GM19025 (cell line): ENCODE measurements at regions not wholly inside any gene's neighbourhood (a gene's known extent, or its start where the extent isn't known, plus 50 kb on each side); places are given as distances from the start of the nearest gene placed in this dataset.

ENCODE experiments used
- ATAC-seq: cut with Tn5 transposase; IDR thresholded peaks from one replicate; pipeline ENCODE4 v1.9.1; 2021; ENCODE audit warnings: mild to moderate bottlenecking, low read depth, moderate library complexity; ENCODE audit not compliant: unreplicated experiment

DNA sequence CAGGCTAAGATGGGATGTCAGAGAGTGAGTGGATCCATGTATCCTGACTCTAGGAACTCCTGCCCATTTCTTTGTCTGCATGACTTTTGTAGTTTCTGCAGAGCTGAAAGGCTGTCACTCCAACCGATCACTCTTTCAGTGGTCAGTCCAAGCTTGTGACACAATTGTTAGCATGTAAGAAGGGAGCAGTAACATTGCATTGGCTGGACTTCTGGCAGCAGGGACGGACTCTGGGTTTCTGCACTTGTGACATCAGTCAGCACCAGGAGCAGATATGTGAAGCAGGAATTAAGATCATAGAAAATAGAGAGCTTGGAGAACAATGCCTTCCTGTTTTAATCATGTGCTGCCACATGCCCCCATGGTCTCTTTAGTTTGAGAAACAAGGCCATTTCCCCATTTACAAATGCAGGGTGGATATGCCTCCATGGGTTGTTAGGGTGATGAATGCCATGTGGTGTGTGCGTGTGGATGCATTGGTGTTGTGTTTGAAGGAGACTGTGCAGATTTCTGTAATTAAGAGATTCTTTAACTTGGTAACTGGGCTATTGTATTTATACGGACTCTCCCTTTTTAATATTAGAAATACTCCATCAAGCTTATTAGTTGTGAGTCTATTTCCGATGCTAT is 214.3 kb upstream of the EPHA4 start:
- no peak for ATAC-seq

DNA sequence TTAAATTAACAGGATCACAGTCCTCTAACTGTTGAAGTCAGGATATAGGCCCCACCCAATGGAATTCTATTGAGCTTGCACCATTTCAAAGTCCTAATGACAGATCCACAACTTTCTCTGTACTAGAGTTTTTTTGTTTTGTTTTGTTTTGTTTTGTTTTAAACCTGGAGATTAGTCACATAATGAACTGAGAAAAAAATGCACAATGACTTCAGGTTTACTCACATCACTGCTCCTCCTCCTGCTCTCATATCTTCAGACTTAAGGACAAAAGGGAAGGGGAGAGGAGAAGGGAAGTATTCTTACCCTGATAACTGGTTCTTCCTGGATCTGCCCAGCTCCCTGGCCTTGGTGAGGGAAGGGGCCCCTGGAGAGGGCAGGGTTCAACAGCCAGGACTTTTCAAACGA is 208.2 kb upstream of the EPHA4 start:
- no peak for ATAC-seq

DNA sequence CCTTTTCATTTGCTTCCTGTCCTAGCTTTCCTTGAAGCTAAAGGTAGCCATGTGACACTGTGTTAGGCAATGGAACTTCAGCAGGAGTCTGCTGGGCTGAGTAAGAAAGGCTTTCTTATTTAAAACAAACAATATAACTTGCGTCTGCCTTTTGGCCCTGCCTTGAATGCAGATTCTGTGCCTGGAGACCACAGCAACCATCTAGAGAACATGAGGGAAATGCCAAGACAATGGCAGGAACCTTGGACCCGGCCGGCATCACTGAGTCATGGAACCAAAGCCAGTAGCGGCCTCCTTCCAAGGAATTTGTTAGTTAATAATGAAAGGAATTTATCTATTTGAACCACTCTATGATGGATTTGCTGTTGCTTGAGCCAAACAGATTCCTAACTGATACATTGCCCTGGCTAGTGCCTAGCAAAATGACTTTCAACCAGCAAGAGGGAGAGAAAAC is 207.5 kb upstream of the EPHA4 start:
- no peak for ATAC-seq

DNA sequence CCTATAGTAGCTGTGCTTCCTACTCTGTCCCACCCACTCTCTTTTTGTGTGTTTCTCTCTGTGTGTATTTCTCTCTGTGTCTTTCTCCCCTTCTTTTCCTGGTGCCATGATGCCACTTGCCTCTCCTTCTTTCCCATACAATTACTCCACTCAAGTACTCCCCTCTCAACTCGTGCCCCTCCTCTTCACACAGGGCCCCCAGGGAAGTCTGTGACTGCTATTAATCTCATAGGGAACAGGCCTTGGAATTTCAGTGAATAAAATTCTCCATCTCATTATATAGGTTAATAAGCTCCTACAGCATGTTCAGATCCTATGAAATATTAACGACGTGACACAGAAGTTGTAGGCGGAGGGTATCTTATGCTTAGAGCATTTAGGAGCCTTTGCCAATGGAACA is 205.9 kb upstream of the EPHA4 start:
- no peak for ATAC-seq

DNA sequence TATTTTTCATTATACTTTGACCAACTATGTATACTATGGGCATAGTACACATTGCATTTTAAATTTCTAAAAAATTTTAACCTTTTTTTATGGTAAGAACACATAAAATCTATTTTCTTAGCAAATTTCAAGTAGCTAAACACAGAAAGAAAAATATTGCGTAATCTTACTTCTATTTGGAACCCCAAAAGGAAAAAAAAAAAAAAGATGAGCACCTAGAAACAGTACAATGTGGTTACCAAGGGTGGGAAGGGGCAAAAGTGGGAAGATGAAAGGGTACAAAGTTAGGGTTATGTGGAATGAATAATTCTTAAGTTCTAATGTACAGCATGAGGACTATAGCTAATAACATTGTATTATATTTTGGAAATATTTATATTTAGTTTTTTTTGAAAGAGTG is 205.0 kb upstream of the EPHA4 start:
- no peak for ATAC-seq

DNA sequence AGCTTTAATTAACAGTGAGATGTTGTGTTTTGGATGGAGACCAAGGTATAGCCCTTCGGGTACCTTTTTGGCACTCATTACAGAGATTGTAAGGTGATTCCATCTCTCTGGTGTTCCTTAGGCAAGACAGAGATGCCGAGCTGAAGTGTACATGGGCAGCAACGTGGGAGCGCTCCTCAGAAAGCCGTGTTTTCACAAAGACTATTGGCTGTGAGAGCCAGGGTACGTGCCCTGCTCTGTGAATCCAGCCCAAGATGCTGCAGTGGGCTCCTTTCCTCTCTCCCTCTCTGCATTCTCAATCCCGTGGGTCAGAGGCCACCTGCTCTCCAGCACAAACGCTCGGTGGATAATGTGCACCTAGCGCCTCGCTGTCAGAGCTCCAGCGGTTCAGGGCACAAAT is 203.0 kb upstream of the EPHA4 start:
- no peak for ATAC-seq

DNA sequence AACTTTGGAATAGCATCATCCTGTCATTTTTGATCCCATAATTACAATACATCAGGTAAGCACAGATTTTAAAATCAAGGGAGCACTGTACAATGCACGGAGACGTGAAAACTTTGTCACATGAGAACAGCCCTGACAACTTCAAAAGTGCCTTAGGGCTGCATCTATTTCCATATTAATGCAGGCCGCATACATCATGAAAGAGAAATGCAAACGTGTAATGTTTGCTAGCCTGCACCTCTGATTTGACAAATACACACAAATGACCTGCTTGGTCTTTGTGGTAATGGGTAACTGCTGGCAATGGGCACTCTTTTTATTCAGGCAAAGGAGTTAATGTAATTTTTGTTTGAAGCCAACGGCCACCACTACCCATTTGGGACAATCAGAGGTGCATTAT is 202.0 kb upstream of the EPHA4 start:
- ATAC-seq, result no peak

DNA sequence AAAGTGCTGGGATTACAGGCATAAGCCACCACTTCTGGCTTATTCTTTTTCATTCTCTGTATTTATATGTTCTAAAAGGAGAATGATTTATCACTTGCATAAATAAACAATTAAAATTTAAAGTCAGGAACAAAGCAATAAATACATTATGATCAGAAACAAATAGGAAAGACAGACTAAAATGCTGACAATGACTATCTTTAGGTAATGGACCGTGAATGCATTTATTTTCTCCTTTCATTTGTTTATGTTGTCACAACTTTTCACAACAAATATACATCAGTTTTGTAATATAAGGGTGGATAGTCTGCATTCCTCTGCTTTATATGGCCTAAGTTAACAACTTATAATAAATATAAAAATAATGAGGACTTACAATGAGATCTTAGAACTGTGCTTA is 199.2 kb upstream of the EPHA4 start:
- no peak for ATAC-seq

DNA sequence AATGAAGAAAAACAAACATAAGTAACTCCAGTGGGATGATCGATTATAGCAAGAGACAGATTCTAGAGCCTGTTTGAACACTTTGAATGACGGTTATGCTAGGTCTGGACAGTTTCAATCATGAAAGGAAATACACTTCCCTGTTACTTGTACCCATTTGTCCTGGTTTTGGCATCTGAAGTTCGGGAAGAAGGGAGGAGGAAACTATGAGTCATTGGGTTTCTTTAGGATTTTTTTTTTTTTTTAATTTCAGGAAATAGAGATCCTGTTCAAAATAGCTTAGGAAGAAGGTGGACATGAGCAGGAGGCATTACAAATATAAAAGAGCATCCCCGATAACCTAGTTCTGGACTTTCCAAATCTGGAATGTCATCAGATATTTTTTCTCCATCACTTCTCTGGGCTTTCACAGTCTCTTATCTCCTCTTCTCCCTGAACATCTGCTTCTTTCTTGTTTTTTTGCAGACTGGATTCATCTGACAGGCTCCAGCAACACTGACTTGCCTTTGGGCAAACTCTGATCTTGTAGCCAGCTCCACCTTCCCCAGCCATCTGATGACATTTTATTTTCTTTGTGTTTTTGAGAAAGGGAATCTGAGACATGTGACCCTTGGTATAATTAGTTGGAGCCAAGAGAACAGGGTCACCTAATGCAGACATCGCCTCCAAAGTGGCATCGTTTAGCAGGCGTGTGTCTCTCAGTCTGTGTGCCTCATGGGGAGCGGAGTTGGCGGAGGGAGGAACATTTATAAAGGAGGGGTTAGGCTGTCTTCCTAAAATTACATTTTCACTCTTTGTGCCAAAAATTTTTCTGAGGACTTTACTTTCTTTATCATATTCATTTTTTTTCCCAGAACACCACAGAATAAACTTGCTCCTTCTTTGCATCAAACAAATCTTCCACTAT is 195.3 kb upstream of the EPHA4 start:
- ATAC-seq, result no peak

DNA sequence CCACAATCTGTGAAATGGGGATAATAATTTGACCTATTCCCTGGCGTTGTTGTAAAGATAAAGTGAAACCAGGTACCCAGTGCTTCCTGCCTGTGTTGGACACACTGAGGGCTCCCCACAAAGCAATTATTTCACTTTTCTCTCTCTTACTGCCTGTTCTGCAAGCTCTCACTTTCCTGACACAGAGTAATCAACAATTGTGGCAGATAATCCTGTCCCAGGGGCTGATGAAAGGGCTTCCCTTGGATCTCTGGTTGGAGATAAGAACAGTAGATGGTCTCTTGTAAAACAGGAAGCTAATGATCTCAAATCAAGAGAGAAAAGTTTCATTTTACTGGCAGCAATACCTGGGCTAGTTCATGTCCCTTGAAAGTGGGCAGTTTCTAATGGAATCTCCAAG is 190.4 kb upstream of the EPHA4 start:
- ATAC-seq, result no peak

DNA sequence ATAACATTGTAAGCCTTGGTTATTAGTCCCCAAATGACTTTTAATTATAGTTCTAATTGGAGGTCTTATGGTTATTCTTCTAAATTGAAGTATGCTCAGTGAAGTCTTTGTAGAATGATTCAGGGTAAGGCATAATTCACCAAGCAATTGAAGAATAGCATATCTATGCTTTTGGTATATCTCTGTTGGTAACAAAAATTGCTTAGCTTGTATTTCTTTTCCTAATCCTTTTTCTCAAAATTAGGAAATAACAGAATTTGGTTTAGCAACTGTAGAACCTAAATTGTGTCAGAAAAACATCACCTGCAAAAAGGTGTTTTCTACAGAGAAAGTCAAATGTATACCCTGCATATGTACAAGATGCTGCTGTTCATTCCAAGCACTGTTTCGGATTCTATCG is 189.2 kb upstream of the EPHA4 start:
- ATAC-seq, result no peak

DNA sequence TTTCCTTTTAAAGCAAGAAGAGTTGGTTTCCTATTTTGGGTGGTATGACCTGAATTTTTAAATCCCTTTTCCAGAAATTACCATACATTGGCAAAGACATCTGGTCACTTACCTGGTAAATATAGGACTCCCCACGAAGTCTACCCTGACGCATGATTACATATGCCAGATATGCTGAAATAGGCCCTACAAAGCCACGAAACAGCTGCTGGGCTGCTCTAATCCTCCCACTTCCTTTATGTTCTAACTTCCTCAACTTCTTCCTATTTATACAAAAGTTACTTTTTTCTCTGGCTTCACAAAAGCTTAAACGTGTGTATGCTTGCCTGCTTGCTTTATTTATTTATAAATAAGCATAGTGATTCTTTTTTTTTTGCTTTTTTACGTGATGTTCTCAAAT is 186.0 kb upstream of the EPHA4 start:
- no peak for ATAC-seq

DNA sequence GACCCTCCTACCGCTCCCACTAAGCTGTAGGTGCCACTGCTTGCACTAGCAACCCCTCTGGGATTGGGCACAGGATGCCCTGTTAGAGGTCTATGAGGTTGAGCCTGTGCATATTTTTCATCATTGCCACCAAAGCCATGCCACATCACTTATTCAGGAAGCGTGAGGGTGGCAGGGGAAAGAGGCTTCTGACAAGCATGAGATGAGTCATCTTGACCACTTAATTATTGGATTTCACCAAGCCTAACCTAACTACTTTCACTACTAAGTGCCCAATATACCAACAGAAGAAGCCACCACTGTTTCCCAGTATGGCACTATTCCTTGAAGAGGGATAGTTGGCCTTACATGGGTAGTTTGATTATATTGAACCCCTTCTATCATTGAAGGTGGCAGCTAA is 181.3 kb upstream of the EPHA4 start:
- ATAC-seq, result no peak

DNA sequence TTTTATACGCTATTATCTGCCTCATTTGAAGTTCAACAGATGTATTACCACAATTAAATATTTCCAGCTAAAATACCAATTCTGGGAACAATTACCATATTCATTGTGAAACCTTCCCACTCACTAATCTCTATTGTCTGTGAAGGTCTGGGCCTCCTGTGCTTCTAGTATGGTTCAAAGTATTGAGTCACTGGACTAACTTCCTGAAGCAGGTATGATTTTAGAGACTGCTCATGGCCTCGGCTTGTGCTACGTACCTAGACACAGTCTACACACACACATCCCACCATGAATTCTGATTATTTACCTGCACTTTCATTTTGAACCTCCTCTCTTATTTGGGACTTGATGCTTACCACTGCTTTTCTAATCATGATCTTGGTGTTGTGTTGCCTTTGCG is 180.7 kb upstream of the EPHA4 start:
- no peak for ATAC-seq

DNA sequence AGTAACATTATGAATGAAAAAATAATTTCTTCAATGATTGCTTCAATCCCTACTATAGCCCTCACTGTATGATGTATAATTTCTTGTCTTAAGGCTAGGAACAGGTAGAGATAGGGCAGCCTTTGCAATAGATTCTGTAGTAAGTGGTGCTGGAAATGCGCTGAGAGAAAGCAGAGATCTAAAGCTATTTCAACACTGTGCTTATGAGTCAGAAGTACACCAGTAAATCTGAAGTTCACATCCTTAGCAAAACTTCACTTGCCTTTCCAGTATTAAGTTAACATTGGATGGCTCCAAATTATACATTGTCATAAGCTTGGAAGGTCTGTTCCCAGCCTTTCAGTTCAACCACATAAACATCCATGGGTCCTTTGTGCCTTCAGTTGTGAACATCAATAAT is 178.2 kb upstream of the EPHA4 start:
- no peak for ATAC-seq

DNA sequence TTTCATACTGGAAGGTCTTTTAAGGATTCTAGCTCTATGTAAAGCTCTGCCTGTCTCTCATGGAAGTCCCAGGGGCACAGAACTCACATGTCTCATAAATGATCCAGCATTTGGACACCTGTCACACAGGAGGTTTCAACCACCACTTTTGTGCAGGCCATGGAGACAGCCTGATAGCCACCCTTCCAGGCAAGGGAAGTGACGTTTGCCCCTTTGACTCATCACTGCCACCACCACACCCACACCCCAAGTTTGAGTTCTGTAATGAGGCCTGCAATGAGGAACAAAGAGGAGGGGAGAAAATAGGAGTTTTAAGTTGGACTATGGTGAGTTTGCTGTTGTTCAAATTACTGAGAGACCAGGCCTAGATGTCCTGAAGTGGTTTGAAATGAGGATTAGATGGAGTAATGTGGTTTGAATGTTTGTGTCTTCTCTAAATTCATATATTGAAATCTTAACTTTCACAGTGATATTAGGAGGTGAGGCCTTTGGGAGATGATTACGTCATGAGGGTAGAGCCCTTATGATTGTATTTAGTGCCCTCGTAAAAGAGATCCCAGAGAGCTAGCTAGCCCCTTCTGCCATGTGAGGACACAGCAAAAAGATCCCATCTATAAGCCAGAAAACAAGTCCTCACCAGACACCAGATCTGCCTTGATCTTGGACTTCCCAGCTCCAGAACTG is 175.3 kb upstream of the EPHA4 start:
- peak; percentile 79 for ATAC-seq

DNA sequence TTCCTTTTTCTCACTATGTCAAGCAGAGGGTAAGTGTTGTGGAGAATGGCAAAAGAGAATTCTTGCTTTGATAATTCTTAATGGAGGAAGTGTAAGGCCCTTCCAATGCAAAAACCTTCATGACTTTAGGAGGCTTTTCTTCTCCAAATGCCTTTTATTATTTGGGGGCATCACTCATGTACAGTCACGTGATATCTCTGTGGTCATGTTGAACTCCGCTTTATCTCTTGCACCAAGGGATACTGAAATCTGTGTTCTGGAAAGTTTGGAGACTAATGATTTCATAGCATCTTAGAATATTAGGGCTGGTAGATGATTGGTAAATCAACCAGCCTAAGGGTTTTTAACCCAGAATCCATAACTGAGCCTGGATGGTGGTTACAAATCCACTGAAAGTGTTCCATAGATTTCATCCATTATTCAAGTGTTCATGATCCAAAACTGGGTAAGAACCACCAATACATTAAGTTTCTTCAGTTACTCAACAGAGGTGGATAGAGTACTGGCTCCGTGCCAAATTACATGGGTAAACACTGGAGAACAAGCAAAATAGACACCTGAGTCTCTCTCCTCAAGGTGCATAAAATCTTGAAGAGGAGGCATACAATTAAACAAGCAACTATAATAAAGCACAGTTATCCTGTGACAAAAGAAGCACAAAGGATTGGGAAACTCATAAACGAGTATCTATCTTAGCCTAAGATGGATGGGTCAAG is 169.6 kb upstream of the EPHA4 start:
- no peak for ATAC-seq

DNA sequence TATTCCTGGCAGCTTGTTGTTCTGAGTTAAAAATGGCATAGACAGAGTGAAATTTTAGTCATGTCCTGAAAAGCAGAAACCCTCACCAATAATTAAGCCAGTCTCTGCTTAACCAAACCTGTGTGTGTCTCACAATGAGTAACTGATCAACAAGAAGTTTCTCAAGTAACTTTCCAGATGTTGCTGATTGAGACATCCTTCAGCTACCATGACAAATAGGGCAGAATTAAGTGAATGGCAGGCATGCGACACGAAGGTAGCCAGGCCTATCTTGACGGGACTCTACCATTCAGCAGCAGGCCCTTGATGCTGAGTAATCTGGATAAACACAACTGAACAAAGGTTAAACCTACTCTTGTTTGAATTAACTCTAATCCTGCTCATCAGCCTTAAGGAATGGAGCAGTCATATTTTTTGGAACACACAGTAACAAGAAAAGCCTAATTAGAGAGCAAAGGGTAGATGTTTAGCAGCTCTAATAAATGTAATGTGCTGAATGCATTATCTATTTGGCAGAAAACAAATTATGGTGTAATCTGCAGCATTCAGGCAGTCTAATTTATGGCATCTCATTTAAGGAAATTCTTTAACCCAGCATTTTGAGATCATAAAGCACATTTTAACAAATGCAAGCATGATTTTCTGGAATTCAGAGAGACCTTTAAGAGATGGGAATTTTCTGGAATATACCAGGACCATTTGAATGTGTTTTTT is 159.5 kb upstream of the EPHA4 start:
- ATAC-seq, result peak; percentile 88

DNA sequence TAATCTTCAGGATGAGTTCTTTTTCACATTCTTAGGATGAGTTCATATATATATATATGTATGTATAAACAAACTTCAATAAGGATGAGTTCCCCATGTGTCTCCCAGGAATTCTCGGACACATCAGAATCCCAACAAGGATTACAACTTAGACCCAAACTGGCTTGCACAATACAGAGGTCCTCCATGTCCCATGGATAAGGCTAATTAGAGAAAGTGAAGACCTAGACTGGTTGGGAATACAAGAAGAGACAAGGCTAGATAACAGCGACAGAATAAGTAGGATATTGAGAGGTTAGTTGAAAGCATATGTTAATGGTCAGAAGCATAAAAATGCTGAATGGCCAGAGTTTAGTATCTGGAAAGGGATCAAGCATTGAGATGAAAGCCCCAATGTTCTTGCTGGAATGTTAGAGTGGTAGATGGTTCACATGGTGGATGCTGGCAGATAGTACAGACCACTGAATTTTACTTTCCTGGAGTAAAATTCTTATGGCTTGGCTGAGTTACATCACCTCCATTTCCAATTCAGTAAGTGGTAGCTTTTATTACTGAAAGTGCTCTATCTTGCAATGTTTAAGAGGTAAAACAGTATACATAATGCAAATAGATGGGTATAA is 154.9 kb upstream of the EPHA4 start:
- ATAC-seq, result no peak
